ENCODE measurements at regions not wholly inside any gene's neighbourhood (a gene's known extent, or its start where the extent isn't known, plus 50 kb on each side); places are given as distances from the start of the nearest gene placed in this dataset.

- Histone ChIP-seq H3K4me3 (replicated peaks in 1 of 2; ENCODE audit: low read depth in 1 of 2, low read length in 2 of 2) (no peak overlapping the region), H3K9me2 (ENCODE audit: insufficient read depth) (0 out of 2 replicates have a peak, but pooled peaks cover 3% of the 10 kb centered on the region), H4K20me1 (ENCODE audit: insufficient read depth) (no peaks in the 10 kb centered on the region; the same call in 1 of the 2 replicates), H3K27me3 (ENCODE audit: insufficient read depth, low read length) (peaks cover 17% of the 10 kb centered on the region; the same call in 1 of the 2 replicates), H3K27ac (ENCODE audit: low read depth, low read length) (no peak overlapping the region), H3K4me1 (ENCODE audit: control insufficient read depth in 1 of 2, insufficient read depth in 2 of 2, low read length in 2 of 2) (no peaks in the 10 kb centered on the region), H3K79me2 (ENCODE audit: insufficient read depth, low read length) (no peaks in the 10 kb centered on the region), H3K9me3 (ENCODE audit: control insufficient read depth in 1 of 2, insufficient read depth in 1 of 2, low read depth in 1 of 2, low read length in 2 of 2) (no peaks in the 10 kb centered on the region), H3K36me3 (ENCODE audit: control insufficient read depth in 1 of 2, insufficient read depth in 2 of 2, low read length in 2 of 2) (no peaks in the 10 kb centered on the region), H2AFZ (ENCODE audit: low read depth, low read length, poor library complexity, severe bottlenecking) (no peak overlapping the region), H3K4me2 (ENCODE audit: low read length) (no peak overlapping the region), H3K9ac (ENCODE audit: low read length) (no peak overlapping the region)
- intact Hi-C loops (cut with micrococcal nuclease): no loop called here
- no peak for TF ChIP-seq EZH2phosphoT487 (IDR thresholded peaks at IDR 0.05; ENCODE audit: borderline replicate concordance)
- TF ChIP-seq, protein P1, sequence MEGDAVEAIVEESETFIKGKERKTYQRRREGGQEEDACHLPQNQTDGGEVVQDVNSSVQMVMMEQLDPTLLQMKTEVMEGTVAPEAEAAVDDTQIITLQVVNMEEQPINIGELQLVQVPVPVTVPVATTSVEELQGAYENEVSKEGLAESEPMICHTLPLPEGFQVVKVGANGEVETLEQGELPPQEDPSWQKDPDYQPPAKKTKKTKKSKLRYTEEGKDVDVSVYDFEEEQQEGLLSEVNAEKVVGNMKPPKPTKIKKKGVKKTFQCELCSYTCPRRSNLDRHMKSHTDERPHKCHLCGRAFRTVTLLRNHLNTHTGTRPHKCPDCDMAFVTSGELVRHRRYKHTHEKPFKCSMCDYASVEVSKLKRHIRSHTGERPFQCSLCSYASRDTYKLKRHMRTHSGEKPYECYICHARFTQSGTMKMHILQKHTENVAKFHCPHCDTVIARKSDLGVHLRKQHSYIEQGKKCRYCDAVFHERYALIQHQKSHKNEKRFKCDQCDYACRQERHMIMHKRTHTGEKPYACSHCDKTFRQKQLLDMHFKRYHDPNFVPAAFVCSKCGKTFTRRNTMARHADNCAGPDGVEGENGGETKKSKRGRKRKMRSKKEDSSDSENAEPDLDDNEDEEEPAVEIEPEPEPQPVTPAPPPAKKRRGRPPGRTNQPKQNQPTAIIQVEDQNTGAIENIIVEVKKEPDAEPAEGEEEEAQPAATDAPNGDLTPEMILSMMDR (IDR thresholded peaks at IDR 0.05 in 2 of 3, conservative IDR thresholded peaks at IDR 0.05 in 1 of 3; ENCODE audit: borderline replicate concordance in 1 of 3, insufficient read depth in 1 of 3, low read depth in 2 of 3, low read length in 2 of 3): no peak
- no peak for TF ChIP-seq SP1 (IDR thresholded peaks at IDR 0.05; ENCODE audit: low read depth)
- TF ChIP-seq YY1 (IDR thresholded peaks at IDR 0.05; ENCODE audit: extremely low read depth, insufficient replicate concordance, low read depth, low read length): no peak
- TF ChIP-seq TCF7L2 (IDR thresholded peaks at IDR 0.05; ENCODE audit: borderline replicate concordance, extremely low read depth, insufficient read depth, insufficient read length): no peak
- no peak for TF ChIP-seq JUND (IDR thresholded peaks at IDR 0.05)
- no peak for TF ChIP-seq POLR2A (IDR thresholded peaks at IDR 0.05; ENCODE audit: borderline replicate concordance, extremely low read depth, insufficient read depth, insufficient read length)
- no peak for TF ChIP-seq RAD21 (IDR thresholded peaks at IDR 0.05; ENCODE audit: low read depth)
- TF ChIP-seq EZH2 (IDR thresholded peaks at IDR 0.05): no peak
- no peak for TF ChIP-seq ZFX (IDR thresholded peaks at IDR 0.05)
- TF ChIP-seq ZBTB33 (IDR thresholded peaks at IDR 0.05; ENCODE audit: extremely low read depth, insufficient replicate concordance, low read length): no peak
- DNase-seq (ENCODE audit: low read depth, low spot score): no peak
- ChIA-PET RAD21 (ENCODE audit: low non-redundant PET in 1 of 2, low total read pairs in 2 of 2, uncharacterized antibody in 2 of 2, unreplicated experiment in 2 of 2) (no interaction called here), POLR2A (no interaction called here), CTCF (no interaction called here)
- ATAC-seq: no peak
- no TSS peak for BruUV-seq (replicated peaks)
Observed at GRCh38 chr6:98002678-98003077, 719.7 kb upstream of the MMS22L start.

Data from HCT116 (cell line).